HG03025 (cell line): ENCODE measurements at regions not wholly inside any gene's neighbourhood (a gene's known extent, or its start where the extent isn't known, plus 50 kb on each side); places are given as distances from the start of the nearest gene placed in this dataset.
"Not testable (repeated sequence)": the region's sequence is repeated elsewhere in the genome, so short reads cannot be mapped to it uniquely, and the experiment has no call there.

Experiments used
- ATAC-seq: cut with Tn5 transposase; IDR thresholded peaks from one replicate; pipeline ENCODE4 v1.9.1; 2021; ENCODE audit warnings: mild to moderate bottlenecking, moderate library complexity; ENCODE audit not compliant: unreplicated experiment, low FRiP score

DNA sequence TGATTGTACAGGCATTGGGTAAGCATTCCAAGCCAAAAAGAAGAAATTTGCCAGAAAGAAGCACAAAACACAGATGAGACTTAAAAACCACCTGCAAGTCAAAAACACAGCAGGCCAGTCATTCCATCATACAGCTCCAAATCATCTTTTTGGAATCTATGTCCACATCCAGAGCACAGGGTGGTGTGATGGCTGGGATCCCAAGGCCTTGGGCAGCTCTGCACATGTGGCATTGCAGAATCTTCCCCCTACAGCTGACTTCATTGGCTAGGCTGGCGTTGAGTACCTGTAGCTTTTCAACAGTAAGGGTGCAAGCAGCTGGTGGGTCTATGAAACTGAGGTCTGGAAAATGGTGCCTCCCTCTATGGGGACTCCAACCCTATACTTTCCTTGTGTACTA lies 236.7 kb downstream of the CWH43 start:
- ATAC-seq, result not testable (repeated sequence)

- ATAC-seq, result not testable (repeated sequence)
Observed at GRCh38 chr4:49226216-49226866, 240.3 kb downstream of the CWH43 start.

- ATAC-seq, result not testable (repeated sequence)
Observed at GRCh38 chr4:49227941-49228340, 241.9 kb downstream of the CWH43 start.

DNA sequence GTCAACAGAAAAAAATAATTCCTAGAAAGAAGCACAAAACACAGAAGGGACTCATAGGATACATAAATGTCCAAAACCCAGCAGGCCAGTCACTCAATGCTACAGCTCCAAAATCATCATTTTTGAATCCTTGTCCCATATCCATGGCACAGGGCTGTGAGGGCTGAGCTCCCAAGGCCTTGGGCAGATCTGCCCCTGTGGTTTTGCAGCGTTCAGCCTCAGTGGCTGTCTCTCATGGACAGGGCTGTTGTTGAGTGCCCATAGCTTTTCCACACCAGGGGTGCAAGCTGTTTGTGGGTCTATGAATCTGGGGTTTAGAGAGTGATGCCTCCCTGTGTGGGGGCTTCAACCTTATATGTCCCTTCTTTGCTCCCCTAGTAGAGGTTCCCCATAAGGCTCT lies 243.2 kb downstream of the CWH43 start:
- not testable (repeated sequence) for ATAC-seq

GRCh38 chr4:49229713-49230112 lies 243.6 kb downstream of the CWH43 start:
- ATAC-seq, result not testable (repeated sequence)

DNA sequence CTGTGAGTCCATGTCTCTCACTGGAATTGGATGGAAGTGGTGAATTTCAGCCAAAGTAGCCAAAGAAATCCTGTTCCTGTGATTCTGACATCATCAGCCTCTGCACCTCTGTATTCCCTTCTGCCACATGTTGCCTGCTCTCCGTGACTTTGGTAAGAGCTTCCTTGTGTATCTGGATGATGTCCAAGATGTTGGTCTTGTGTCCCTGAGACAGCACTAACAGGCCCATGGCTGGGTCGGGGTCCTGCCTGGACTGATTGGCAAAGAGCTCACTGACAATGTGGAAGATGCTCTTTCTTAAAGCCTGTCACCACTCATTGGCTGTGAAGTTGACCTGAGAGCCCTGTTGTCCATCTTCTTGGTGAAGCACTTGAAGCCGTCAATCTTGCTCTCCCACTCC lies 247.3 kb downstream of the CWH43 start:
- not testable (repeated sequence) for ATAC-seq

- ATAC-seq, result not testable (repeated sequence)
Observed at GRCh38 chr4:49233749-49234148, 247.7 kb downstream of the CWH43 start.

DNA sequence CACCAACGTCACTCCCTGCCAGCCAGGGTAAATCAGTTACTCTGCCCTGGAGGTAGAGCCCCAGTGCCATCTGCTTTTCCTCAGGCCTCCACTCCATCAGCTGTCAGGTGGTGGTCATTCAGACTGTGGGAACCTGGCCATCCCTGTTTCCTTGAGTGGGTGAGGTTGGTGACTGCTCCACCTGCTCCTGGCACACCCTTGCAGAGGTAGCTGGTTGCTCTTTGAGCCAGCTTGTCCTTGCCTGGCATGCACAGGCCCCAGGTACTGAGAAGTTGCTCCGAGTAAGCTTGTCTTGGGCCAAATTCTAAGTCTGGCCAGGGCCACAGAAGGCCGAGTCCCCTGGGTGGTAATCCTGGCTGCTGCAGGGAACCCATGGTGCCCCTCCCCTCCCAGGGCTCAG lies 248.3 kb downstream of the CWH43 start:
- ATAC-seq, result not testable (repeated sequence)

DNA sequence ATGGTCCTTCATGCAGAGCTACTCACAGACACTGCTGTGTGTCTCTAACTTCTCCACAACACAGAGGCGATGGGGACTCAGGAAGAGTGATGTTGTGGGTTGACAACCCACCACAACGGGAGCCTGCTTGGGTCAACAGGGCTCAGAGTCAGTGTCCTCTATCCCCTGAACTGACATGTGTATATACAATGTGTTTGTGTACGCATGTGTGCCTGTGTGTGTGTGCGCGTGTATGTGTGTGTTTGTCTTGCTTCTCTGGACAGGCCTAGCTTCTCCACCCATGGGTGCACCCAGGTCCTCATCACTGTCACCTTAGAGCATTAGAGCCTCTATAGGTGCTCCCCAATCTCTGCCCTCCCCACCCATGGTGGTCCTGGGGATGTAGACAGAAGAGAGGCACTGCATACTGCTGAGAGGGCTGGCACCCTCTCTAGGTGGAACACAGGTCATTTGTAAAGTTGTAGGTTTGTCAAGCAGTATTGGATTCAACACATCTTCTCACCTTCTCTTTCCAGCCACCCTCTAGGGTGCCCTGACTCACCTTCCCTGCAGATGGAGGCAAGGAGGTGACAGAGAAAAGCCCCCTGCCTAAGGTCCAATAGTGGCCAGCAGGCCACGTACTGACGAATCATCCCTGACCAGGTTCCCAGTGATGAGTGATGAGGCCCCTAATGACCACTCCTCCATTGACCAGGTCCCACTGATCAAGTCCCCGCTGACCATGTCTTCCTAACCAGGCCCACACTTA lies 249.5 kb downstream of the CWH43 start:
- ATAC-seq, result not testable (repeated sequence)

DNA sequence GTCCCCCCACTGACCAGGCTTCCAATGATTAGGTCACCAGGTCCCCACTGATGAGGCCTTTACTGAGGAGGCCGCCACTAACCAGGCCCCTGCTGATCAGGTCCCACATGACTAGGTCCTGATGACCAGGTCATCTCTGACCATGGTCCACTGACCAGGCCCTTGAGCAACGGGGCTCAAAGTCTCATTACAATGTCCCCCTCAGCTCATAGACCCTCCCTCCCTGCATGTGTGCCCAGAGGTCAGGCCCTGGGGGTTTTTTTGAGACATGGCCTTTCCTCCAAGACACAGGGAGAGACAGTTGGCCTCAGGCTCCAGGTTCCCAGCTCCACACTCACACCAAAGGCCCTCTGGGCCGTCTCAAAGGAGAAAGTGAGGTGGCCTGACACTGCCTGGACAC lies 250.4 kb downstream of the CWH43 start:
- ATAC-seq, result not testable (repeated sequence)

GRCh38 chr4:49241295-49241694 lies 255.2 kb downstream of the CWH43 start:
- not testable (repeated sequence) for ATAC-seq

- ATAC-seq, result not testable (repeated sequence)
Observed at GRCh38 chr4:49262786-49263185, 276.7 kb downstream of the CWH43 start.

GRCh38 chr4:49270435-49270834 lies 284.4 kb downstream of the CWH43 start:
- not testable (repeated sequence) for ATAC-seq

GRCh38 chr4:49270912-49271311 lies 284.8 kb downstream of the CWH43 start:
- ATAC-seq, result not testable (repeated sequence)

DNA sequence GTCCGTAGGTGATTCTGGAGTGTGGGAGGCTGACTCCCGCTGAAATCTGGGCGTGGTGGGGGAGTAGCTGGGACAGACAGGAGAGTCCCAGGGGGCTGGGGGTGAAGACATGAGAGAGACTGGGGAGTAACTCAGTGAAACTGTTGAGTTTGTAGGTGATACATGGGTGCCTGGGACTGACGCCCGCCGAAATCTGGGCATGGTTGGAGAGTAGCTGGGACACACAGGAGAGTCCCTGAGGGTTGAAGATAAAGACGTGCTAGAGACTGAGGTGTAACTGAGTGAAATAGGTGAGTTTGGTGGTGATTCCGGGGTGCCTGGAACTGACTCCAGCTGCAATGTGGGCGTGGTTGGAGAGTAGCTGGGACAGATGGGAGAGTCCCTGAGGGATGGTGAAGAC lies 299.8 kb downstream of the CWH43 start:
- ATAC-seq, result not testable (repeated sequence)

- not testable (repeated sequence) for ATAC-seq
Observed at GRCh38 chr4:49286926-49287745, 301.1 kb downstream of the CWH43 start.

DNA sequence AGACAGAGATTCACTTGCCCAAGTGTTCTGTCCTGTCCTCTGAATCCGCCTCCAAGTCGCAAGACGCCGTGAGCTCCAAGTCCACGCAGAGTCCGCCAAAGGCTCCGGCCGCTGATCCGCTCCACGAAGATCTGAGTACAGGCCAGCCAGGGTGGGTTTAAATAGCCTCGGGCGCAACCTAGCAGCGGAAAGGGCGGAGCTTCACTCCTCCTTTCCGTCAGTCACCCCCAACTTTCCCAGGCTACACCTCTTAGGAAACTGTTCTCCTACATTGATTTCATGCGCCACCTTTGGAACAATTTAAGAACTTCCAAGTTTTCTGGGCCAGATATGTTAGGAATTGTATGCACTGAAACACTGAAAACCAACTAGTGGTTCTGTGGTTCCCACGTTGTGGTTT lies 301.8 kb downstream of the CWH43 start:
- not testable (repeated sequence) for ATAC-seq

DNA sequence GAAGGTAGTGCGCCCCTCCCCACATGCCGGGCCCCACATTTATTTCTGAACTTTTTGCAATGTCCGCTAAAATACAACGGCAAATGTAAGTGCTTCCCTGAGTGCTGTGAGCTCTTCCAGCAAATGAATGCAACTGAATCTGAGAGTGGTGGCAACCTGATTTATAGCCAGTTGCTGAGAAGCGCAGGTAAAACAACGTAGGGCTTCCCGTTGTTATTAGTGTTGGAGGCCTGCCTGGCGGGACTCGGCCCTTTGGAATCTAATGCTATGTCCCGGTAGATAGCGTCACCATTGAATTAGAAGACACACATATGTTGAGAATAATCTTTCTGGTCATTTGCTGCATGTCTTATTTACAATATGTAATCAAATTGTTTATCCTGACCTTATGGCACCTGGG lies 302.7 kb downstream of the CWH43 start:
- not testable (repeated sequence) for ATAC-seq

- ATAC-seq, result not testable (repeated sequence)
Observed at GRCh38 chr4:49314815-49315214, 328.7 kb downstream of the CWH43 start.

DNA sequence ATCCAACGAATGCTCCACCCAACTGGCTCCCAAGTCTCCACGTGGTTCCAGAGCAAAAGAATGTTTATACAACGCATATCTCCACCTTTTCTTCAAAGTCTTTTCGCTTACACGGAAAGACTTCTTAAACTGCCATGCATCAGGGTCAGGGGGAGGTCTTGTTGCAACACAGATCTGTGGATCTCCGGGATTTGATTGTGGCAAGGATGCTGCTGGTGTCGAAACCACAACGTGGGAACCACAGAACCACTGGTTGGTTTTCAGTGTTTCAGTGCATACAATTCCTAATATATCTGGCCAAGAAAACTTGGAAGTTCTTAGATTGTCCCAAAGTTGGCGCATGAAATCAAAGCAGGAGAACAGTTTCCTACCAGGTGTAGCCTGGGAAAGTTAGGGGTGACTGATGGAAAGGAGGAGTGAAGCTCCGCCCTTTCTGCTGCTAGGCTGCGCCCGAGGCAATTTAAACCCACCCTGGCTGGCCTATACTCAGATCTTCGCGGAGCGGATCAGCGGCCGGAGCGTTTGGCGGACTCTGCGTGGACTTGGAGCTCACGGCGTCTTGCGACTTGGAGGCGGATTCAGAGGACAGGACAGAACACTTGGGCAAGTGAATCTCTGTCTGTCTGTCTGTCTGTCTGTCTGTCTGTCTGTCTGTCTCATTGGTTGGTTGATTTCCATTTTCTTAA lies 334.8 kb downstream of the CWH43 start:
- not testable (repeated sequence) for ATAC-seq
